ENCODE measurements at regions not wholly inside any gene's neighbourhood (a gene's known extent, or its start where the extent isn't known, plus 50 kb on each side); places are given as distances from the start of the nearest gene placed in this dataset.
"Not testable (repeated sequence)": the region's sequence is repeated elsewhere in the genome, so short reads cannot be mapped to it uniquely, and the experiment has no call there.

DNA sequence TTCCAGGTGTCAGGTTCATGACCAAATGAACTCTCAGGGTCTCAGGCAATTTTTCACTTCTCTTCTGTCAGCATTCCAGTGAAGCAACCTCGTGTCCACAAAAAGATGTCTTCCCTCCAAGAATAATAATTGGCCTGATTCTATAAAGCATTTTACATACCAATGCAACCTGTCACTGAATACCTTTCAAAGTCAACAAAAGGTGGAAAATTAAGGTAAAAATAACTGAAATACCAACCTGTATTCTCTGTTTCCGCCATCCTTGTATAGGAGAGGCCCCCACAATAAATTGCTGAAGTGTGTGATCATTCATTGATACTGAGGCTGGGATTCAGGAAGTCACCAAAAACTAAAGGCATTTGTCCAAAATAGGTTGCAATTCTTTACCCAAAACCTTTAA, 77.4 kb upstream of the TMEM45B start:
- DNase-seq, result no peak
- no peaks in the 10 kb centered on the region for H3K4me1 Mint-ChIP-seq
- no peak overlapping the region for H3K27ac Mint-ChIP-seq
- peaks cover 8% of the 10 kb centered on the region for H3K27me3 Mint-ChIP-seq
- H3K36me3 Mint-ChIP-seq (ENCODE audit: low read depth), result no peaks in the 10 kb centered on the region
- ChIA-PET POLR2A (no interaction called here), CTCF (no interaction called here)
- no peak overlapping the region for H3K4me3 Mint-ChIP-seq
- H3K9me3 Mint-ChIP-seq, result no peaks in the 10 kb centered on the region

DNA sequence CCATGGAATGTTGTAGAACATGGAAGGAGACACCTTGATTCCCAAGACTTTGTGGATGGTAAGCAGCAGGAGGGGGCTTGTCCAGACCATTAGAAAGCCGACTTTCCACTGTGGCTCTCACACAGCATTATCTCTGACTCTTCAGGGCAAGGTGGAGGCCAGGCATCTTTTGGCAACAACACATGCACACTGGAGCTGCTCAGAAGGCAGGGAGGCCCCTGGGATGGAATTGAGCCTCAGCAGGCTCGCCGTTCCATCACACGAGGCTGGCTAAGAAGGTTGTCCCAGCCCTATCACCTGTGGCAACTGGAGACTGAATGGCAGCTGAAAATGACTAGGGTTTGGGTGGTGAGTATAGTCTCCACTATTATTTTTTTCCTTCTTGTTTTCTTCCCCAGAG, 76.3 kb upstream of the TMEM45B start:
- Mint-ChIP-seq H3K4me1 (no peaks in the 10 kb centered on the region), H3K36me3 (ENCODE audit: low read depth) (no peaks in the 10 kb centered on the region), H3K27ac (no peak overlapping the region), H3K9me3 (no peaks in the 10 kb centered on the region), H3K27me3 (peaks cover 8% of the 10 kb centered on the region), H3K4me3 (no peak overlapping the region)
- POLR2A ChIA-PET, result no interaction called here
- no peak for DNase-seq
- CTCF ChIA-PET, result interaction anchor here (1.1 kb wide), 1 partner anchor 11 kb away, joined by 3 read pairs; no protein-coding TSS in a partner anchor

- CTCF ChIA-PET, result interaction anchor here (1.1 kb wide), 1 partner anchor 10 kb away, joined by 3 read pairs; no protein-coding TSS in a partner anchor
These were observed 75.4 kb upstream of the TMEM45B start for GRCh38 chr11:129740125-129740719.

DNA sequence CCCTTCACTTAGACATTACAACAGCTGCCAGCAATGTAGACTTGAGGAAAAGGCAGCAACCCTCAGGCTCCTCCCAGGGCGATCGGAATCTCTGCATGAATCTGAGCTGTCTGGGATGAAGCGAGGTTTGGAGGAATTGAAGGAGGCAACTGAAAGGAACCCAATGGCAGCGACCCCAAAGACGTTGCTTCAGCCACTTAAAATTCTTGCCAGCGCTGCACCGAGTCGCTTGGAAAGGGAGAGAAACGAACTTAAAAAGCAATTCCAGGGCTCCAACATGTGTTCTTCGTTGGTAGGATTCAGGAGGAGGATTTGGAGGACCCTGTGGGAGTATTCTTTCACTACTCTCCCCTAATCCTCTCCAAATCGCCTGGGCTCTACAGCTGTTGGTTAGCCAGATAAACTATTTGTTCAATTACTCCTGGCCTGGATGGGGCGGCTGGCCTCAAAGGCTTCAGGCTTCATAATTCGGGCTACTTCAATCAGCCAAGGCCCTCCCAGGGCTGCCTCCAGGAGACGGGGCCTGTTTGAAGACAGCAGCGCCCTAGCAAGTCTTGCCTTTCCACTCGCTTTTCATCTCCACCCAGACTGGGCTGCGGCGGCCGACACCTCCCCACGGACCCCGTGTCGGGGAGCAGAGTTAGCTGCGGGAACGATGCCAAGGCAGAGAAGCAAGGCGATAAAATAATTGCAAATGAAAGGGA, 72.4 kb upstream of the TMEM45B start:
- no peak for DNase-seq
- H3K4me1 Mint-ChIP-seq, result no peaks in the 10 kb centered on the region
- no peaks in the 10 kb centered on the region for H3K36me3 Mint-ChIP-seq (ENCODE audit: low read depth)
- H3K27me3 Mint-ChIP-seq, result peaks cover 5% of the 10 kb centered on the region
- H3K27ac Mint-ChIP-seq, result no peak overlapping the region
- POLR2A ChIA-PET, result no interaction called here
- H3K9me3 Mint-ChIP-seq, result no peaks in the 10 kb centered on the region
- H3K4me3 Mint-ChIP-seq, result no peak overlapping the region
- CTCF ChIA-PET, result no interaction called here

More at GRCh38 chr11:129740125-129740719, 75.4 kb upstream of the TMEM45B start:
- POLR2A ChIA-PET, result no interaction called here
- Mint-ChIP-seq H3K4me3 (no peak overlapping the region), H3K27me3 (peaks cover 8% of the 10 kb centered on the region), H3K27ac (no peak overlapping the region), H3K36me3 (ENCODE audit: low read depth) (no peaks in the 10 kb centered on the region), H3K4me1 (no peaks in the 10 kb centered on the region), H3K9me3 (no peaks in the 10 kb centered on the region)
- no peak for DNase-seq

DNA sequence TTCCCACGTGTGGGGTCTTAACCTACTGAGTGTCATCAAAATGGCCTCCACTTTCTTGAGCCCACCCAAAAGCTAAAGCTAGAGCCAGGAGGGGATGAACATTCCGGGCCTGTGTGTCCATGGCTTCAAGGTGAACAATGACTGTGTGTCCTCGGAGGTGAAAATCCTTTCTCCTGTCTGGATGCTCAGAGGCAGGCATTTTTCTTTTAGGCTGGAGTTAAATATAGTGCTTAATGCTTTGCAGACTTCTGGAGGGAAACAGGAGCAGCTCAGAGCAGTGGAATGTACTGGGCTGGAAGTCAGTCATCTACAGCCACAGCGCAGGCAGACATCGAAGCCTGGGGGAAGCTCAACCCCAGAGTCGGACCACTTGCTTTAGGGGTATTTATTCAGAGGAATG, 68.6 kb upstream of the TMEM45B start:
- Mint-ChIP-seq H3K4me3 (no peak overlapping the region), H3K27ac (no peak overlapping the region), H3K36me3 (ENCODE audit: low read depth) (no peaks in the 10 kb centered on the region), H3K9me3 (no peaks in the 10 kb centered on the region), H3K4me1 (peaks cover 3% of the 10 kb centered on the region), H3K27me3 (peaks cover 6% of the 10 kb centered on the region)
- DNase-seq, result no peak
- ChIA-PET POLR2A (no interaction called here), CTCF (interaction anchor here (0.9 to 1.2 kb wide), 2 partner anchors 10 to 52 kb away, joined by 3 read pairs; no protein-coding TSS in a partner anchor)

DNA sequence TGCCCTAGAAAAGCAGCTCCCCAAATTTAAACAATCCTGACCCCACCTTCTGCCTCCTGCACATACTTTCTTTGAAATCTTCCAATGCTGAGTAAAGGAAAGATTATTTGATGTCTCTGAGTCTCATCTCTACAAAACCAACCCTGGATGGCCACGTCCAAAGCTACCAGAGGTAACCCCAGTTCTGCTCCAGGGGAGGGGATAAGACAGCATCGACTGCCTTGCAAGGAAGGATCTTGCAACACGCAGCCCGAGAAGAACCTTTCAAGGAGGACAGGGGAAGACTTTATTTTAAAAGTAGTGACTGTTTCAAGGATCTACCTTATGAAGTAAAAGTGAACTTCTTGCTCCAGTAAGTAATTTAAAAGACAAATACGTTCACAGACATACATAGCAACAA, 66.5 kb upstream of the TMEM45B start:
- DNase-seq, result no peak
- H3K36me3 Mint-ChIP-seq (ENCODE audit: low read depth), result no peaks in the 10 kb centered on the region
- POLR2A ChIA-PET, result no interaction called here
- no peak overlapping the region for H3K27ac Mint-ChIP-seq
- H3K4me1 Mint-ChIP-seq, result peaks cover 3% of the 10 kb centered on the region
- H3K4me3 Mint-ChIP-seq, result no peak overlapping the region
- H3K27me3 Mint-ChIP-seq, result peaks cover 6% of the 10 kb centered on the region
- H3K9me3 Mint-ChIP-seq, result no peaks in the 10 kb centered on the region
- CTCF ChIA-PET, result interaction anchor here (2.4 kb wide), 1 partner anchor 54 kb away, joined by 5 read pairs; no protein-coding TSS in a partner anchor

GRCh38 chr11:129750343-129751292, 65.0 kb upstream of the TMEM45B start:
- ChIA-PET CTCF (interaction anchor here (0.8 to 2.4 kb wide), 12 partner anchors 9 to 632 kb away, joined by 3 to 8 read pairs (median 3); partner anchors contain the start of gene BARX2), POLR2A (no interaction called here)
- Mint-ChIP-seq H3K27me3 (peaks cover 11% of the 10 kb centered on the region), H3K9me3 (no peaks in the 10 kb centered on the region), H3K4me1 (peaks cover 3% of the 10 kb centered on the region), H3K4me3 (no peak overlapping the region), H3K36me3 (ENCODE audit: low read depth) (no peaks in the 10 kb centered on the region), H3K27ac (no peak overlapping the region)
- peak; percentile 82 for DNase-seq

DNA sequence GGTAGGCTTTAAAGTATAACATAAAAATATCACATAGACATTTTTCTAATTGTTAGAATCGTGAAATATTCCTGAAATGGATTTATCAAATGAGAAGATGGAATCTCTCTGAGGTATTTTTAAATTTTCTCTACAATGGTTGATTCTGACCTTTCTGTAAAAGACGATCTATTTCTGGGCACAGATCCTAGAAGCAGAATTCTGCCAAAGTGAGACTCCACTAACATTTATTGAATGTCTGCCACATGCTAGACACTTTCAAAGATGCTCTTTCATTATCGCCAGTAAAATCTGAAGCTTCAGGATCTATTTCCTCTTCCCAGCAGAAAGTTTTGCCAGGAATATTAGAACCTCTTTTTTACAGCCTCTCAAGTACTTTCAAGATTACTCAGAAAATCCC, 64.1 kb upstream of the TMEM45B start:
- Mint-ChIP-seq H3K9me3 (no peaks in the 10 kb centered on the region), H3K36me3 (ENCODE audit: low read depth) (no peaks in the 10 kb centered on the region), H3K4me1 (peaks cover 3% of the 10 kb centered on the region), H3K27me3 (peaks cover 11% of the 10 kb centered on the region), H3K4me3 (no peak overlapping the region), H3K27ac (no peak overlapping the region)
- ChIA-PET POLR2A (no interaction called here), CTCF (interaction anchor here (1.8 kb wide), 1 partner anchor 376 kb away, joined by 6 read pairs; the partner anchor contains the start of gene BARX2)
- no peak for DNase-seq

- POLR2A ChIA-PET; H3K4me3 Mint-ChIP-seq; CTCF ChIA-PET; DNase-seq; H3K36me3 Mint-ChIP-seq (ENCODE audit: low read depth); H3K27ac Mint-ChIP-seq; H3K4me1 Mint-ChIP-seq; H3K9me3 Mint-ChIP-seq; H3K27me3 Mint-ChIP-seq: not testable (repeated sequence)
These were observed 52.1 kb upstream of the TMEM45B start for GRCh38 chr11:129763569-129763968.

- H3K27me3 Mint-ChIP-seq; H3K9me3 Mint-ChIP-seq; POLR2A ChIA-PET; H3K4me1 Mint-ChIP-seq; H3K4me3 Mint-ChIP-seq; CTCF ChIA-PET; H3K27ac Mint-ChIP-seq; H3K36me3 Mint-ChIP-seq (ENCODE audit: low read depth); DNase-seq: not testable (repeated sequence)
These were observed 51.4 kb upstream of the TMEM45B start for GRCh38 chr11:129764204-129764603.
